ENCODE measurements at regions not wholly inside any gene's neighbourhood (a gene's known extent, or its start where the extent isn't known, plus 50 kb on each side); places are given as distances from the start of the nearest gene placed in this dataset.

DNA sequence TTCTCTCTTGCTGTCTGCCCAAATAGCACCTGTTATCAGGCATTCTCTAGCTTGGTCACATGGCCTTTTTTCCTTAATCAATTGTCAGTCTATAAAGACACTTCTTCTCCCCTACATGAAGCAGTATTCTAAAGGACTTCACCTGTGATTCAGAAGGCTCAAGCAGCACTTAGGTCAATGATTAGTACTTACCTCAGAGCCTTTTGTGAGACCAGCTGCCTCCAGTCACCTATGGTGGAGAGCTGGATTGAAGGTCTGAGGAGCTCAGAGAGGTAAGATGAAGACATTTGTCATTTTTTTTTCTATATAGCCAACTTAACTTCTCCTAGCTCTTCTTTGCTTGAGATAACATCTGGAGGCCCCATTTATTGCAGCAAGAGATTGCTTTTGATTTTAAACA is 278.3 kb upstream of the PCSK5 start:
- no peak for TF ChIP-seq GATA3 (IDR thresholded peaks at IDR 0.05; ENCODE audit: low read depth, low read length)
- no peak for TF ChIP-seq GATA2 (IDR thresholded peaks at IDR 0.05; ENCODE audit: low read depth, low read length)

DNA sequence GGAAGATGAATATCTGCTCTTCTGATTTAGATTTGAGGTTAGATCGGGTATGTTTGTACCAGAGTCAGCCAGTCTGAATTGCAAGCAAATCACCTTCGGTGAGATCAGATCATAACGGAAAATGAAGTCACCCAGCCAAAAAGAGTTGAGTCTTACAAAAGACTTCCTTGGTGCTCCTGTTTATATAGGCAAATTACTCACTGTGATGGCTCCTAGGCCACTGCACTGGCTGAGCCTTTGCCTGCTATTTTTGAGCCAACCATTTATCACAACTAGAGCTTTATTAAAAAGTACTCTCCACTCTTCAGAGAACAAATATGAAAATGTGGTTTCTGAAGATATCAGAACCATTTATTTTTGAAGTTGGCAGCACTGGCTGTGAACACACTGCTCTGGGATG is 277.7 kb upstream of the PCSK5 start:
- TF ChIP-seq GATA3 (IDR thresholded peaks at IDR 0.05; ENCODE audit: low read depth, low read length) = no peak
- TF ChIP-seq GATA2 (IDR thresholded peaks at IDR 0.05; ENCODE audit: low read depth, low read length) = no peak

DNA sequence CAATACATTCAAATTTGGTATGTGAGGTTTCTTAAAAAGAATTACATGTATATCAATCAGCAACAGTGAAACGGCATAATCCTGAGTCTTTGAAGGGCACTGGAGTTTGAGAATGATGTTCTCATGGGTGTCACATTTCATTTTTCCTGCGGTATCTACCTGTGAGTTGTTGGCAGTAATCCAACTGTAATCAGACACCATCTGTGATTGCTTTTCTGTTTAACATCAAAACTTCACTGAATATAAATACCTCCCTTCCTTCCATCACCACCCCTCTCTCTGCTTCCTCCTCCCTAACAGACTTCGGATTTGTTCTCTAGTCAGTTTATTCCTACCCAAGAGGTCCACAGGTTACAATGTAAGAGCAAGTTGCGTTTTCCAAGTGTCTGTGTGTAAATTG is 275.2 kb upstream of the PCSK5 start:
- TF ChIP-seq GATA2 (IDR thresholded peaks at IDR 0.05; ENCODE audit: low read depth, low read length) (no peak), GATA3 (IDR thresholded peaks at IDR 0.05; ENCODE audit: low read depth, low read length) (no peak)

DNA sequence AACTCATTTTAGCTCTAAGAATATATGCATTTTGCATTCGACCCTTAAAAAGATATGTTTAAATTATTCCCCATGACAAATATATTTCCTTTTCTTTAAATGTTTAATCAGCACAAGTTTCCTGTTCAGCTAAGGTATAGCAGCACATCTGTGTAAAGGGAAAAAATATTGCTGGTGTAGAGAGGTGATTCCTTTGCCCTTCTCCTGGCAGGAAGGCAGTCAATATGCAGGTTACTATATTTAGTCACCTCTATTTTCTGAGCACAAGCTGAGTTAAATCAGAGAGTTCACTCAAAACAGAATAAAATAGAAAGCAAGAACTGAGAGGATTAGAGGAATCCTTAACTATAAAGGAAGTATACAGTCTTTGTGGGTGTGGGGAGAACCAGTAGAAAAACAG is 274.4 kb upstream of the PCSK5 start:
- TF ChIP-seq GATA3 (IDR thresholded peaks at IDR 0.05; ENCODE audit: low read depth, low read length) (no peak), GATA2 (IDR thresholded peaks at IDR 0.05; ENCODE audit: low read depth, low read length) (no peak)

DNA sequence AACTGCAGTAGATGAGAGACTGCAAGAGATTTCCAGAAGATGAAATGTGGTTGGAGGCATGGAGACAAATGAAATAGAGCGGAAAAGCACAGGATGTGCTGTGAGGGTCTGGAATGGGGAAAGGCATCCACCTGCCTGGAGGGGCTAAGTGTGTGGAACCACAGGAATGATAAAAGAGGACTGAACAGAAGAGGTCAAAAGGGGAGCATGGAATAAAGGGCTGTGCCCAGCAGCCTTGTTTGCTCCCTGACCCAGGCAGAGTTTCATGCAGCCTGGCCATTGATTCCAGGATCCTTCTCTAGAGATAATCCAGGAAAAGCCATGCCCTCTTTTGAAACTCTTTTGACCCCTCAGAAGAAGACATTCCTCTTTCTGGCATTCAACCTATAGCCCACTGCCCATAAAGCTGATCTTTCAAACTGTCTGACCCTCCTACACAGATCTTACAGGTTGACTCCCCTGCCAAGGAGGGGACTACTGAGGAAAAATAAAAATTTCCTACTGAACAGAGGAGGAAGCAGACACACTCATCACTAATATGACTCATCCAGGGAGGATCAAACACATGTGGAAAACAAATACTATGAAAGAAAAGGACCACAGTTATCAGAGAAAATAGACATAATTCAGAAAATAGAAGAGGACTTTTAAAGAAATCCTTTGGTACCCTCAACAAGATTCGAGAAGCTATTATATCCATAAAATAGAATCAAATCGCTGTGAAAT is 273.5 kb upstream of the PCSK5 start:
- no peak for TF ChIP-seq GATA3 (IDR thresholded peaks at IDR 0.05; ENCODE audit: low read depth, low read length)
- TF ChIP-seq GATA2 (IDR thresholded peaks at IDR 0.05; ENCODE audit: low read depth, low read length) = no peak

DNA sequence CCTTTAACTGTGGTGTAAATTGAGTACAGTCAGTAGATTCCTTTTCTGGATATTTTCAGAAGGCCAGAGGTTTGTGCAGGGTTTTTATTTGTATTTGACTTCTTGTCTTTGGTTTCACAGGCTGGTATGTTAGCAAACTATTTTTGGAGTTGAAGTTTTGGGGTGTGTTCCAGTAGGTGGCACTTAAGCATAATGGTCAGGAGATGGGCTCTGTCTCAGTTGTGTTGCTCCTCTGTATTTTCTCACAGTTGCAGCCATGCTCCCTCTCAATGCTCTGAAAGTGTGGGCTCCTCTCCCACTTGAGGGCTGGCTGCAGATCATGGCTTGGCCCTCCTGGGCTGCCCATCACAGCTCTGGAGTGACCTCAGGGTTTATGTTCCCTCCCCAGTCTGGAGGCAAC is 267.0 kb upstream of the PCSK5 start:
- TF ChIP-seq GATA2 (IDR thresholded peaks at IDR 0.05; ENCODE audit: low read depth, low read length) = no peak
- no peak for TF ChIP-seq GATA3 (IDR thresholded peaks at IDR 0.05; ENCODE audit: low read depth, low read length)

DNA sequence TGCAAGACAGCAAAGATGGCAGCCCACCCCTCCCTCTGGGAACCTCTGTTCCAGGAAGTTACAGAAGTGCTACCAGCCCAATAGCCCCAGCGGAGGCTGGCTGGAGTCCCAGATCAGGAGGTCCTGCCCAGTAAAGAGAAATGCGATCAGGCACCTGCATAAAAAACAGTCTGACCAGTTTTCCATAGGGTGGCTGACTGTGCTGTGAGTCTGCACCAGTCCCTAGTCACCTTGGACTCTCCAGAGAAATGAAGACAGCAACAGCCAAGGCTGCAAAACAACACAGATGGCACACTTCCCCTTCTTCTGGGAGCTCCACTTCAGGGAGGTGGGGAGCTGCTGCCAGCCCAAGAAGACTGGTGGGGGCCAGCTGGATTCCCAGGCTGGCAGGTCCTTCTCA is 265.5 kb upstream of the PCSK5 start:
- TF ChIP-seq GATA3 (IDR thresholded peaks at IDR 0.05; ENCODE audit: low read depth, low read length) (no peak), GATA2 (IDR thresholded peaks at IDR 0.05; ENCODE audit: low read depth, low read length) (no peak)

DNA sequence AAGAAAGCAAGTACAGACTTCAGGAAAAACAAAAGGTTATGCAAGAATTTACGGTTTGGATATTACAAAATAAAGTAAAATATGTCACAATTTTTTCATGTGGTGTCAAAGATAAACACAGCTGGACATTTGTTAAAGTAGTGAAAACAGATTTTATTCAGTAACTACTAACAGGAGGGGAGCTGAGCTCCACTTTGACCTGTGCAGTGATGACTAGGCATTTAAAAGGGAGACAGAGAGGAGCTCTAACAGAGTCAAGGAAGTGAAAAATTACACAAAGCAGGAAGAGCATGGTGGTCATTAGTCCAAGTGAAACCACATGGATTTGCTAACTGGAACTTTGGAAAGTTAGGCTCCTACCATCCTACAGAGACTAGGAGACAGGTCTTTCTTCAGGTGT is 263.6 kb upstream of the PCSK5 start:
- no peak for TF ChIP-seq GATA3 (IDR thresholded peaks at IDR 0.05; ENCODE audit: low read depth, low read length)
- TF ChIP-seq GATA2 (IDR thresholded peaks at IDR 0.05; ENCODE audit: low read depth, low read length) = no peak

DNA sequence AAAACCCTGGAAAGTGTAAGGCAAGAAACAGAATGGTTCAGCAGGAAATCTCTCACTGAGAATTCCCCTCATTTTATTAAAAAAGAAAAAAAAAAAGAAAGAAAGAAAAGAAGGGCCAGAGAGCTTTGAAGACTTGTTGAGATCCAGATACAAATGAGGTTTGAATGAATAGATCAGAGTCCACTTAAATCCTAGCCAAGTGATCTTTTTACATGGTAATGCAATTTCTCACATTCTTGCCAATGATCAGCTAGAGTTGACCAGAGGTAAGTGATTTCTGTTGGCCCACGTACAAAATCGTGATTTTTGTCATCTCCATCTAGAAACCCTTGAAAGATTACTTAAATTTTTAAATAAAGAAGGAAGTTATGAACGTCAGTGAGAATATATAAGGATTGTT is 261.5 kb upstream of the PCSK5 start:
- TF ChIP-seq GATA3 (IDR thresholded peaks at IDR 0.05; ENCODE audit: low read depth, low read length) = no peak
- no peak for TF ChIP-seq GATA2 (IDR thresholded peaks at IDR 0.05; ENCODE audit: low read depth, low read length)

DNA sequence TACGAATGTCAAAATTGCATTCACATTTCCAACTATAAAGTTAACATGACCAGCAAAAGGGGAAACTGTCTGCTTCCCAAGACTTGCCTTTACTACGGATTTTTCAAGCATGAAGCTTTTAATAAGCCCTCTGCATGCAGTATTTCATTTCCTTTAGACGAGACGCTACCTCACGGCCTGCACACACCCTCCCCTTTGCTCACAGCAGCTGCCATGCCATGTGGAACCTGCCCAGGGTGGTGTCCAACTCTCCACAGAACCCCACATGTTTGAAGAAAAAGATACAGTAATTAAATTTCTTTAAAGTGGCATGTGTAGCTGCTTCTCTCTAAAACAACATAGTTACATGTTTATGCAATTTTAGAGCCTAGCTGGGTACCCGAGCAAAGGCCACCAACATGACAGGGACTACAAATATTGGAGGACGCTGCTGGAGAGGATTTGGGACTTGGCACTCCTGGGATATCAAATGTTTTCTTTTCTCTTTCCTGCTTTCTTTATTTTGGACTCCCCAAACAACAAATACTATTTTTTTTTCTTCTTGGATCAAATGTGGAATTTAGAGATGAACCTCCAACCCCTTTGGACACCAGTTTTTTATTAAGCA is 256.9 kb upstream of the PCSK5 start:
- TF ChIP-seq GATA2 (IDR thresholded peaks at IDR 0.05; ENCODE audit: low read depth, low read length) = no peak
- TF ChIP-seq GATA3 (IDR thresholded peaks at IDR 0.05; ENCODE audit: low read depth, low read length) = no peak

DNA sequence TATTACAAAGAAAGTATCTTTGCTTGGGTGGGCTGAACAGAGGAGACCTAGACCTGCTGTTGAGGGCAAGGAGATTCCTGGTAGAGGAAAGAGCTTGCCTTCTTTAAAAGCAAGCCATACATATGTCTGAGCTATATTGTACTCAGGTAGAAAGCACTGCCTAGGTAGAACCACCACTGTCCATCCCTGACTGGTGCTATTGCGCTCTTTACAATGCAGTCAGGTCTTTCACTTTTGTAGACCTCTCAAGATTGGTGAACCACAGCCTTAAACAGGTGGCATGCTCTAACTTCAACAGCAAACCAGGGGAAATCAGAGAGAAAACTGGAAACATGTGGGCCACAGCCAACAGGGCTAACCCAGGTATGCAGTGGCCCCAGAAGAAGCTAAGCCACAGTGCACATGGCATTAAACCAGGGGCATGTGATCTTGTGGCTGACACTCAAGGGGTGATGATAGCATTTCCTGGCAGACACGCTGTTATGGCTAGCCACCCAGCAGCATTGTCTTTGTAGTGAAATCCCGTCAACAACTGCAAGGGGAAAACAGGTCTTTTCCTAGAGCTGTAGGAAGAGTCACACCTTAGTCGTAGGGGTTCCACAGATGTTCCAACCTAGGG is 253.9 kb upstream of the PCSK5 start:
- TF ChIP-seq GATA2 (IDR thresholded peaks at IDR 0.05; ENCODE audit: low read depth, low read length) = no peak
- no peak for TF ChIP-seq GATA3 (IDR thresholded peaks at IDR 0.05; ENCODE audit: low read depth, low read length)

DNA sequence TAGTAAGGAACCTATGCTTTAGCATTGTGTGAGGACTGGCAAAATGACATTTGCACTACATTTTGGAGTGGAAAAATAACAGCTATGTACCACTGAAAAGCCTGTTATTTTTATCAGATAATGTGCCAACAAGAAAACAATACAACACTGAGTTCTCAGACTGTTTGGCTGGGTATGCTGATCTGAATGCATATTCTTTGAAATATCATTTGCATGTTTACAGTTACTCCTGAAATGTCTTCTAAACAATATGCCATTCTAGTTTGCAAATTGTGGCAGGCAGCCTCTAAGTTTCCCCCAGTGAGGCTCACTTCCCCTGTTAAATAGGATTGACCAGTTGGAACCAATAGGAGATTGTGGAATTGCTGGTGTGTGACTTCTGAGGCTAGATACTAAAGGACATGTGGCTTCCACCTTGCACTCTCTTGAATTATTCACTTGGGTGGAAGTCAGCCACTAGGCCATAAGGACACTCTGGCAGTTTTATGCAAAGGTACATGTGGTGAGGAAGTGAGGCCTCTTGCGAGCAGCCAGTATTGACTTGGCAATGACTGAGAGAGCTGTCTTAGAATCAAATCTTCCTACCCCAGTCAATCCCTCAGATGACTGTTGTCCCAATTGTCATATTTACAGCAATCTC is 250.4 kb upstream of the PCSK5 start:
- no peak for TF ChIP-seq GATA3 (IDR thresholded peaks at IDR 0.05; ENCODE audit: low read depth, low read length)

DNA sequence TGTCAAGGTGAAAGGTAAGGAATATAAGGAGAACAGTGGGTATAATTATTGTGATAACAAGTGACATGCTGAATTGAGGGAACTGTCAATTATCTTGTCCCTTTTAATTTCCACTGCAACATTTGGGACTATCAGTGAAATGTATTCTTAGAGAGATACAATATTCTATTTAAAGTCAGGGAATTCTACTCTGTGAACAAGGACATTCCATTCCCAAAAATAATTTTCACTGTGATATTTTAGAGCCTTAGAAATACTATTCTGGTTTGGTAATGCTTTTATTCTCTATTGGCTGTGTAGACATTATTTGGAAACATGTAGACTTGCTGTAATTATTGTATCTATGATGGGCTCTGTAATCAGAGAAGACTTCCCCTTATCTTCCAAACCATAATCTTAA is 248.0 kb upstream of the PCSK5 start:
- no peak for TF ChIP-seq GATA3 (IDR thresholded peaks at IDR 0.05; ENCODE audit: low read depth, low read length)
- TF ChIP-seq GATA2 (IDR thresholded peaks at IDR 0.05; ENCODE audit: low read depth, low read length) = no peak

DNA sequence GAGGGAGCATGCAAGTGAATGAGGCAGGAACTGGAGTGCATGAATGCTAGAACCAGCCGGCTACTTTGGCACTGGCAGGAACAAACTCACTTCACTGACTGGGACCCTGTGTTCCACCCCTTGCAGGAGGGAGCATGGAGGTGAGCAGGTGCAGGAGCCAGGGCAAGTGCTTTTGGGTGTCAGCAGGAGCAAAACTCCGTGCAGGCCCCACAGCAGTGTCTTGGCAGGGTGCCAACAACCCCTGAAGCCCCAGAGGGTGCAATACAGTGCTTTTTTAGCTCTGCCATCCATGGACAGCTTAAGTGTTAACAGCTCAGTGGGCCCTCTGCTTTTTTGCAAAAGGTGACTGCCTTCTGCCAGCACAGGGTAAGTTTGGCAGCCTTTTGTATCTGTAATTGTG is 245.8 kb upstream of the PCSK5 start:
- TF ChIP-seq GATA3 (IDR thresholded peaks at IDR 0.05; ENCODE audit: low read depth, low read length) (no peak), GATA2 (IDR thresholded peaks at IDR 0.05; ENCODE audit: low read depth, low read length) (no peak)

DNA sequence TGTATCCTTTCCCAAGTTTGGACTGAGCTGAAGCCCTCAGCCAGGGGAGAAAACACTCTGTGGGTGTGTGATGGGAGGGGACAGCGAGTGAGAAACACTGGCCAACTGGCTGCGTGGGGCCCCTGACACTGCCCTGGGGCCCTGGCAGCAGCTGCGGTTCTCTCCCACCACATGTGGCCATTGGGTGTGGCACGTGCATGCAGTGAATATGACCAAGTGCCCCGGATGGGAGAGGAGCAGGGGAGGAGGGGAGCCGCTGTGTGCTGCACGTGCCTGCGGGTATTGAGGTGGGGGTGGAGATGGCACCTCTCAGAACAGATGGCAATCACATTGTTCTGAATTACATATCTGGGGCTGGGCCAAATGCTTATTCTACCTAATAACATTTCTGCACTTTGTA is 242.4 kb upstream of the PCSK5 start:
- TF ChIP-seq GATA2 (IDR thresholded peaks at IDR 0.05; ENCODE audit: low read depth, low read length) (no peak), GATA3 (IDR thresholded peaks at IDR 0.05; ENCODE audit: low read depth, low read length) (no peak)

Data from SH-SY5Y (cell line).